Trophoblast cell (in vitro differentiated cells and primary cell): ENCODE measurements at regions not wholly inside any gene's neighbourhood (a gene's known extent, or its start where the extent isn't known, plus 50 kb on each side); places are given as distances from the start of the nearest gene placed in this dataset.

Experiments used
- DNase-seq, 2 donors: peaks; one replicate each; pipeline ENCODE4 v3.0.0-alpha.2; 2016
- H2AFZ ChIP-seq: 2 replicates; pipeline ENCODE4 v1.6.1; 2013; ENCODE audit warnings: low read length, moderate library complexity, mild to moderate bottlenecking; ENCODE audit not compliant: insufficient read depth, poor library complexity
- H2AK5ac ChIP-seq: 2 replicates; pipeline ENCODE4 v1.6.1; 2013; ENCODE audit warnings: mild to moderate bottlenecking, low read length
- H2BK120ac ChIP-seq: 2 replicates; pipeline ENCODE4 v1.6.1; 2013; ENCODE audit warnings: low read length, mild to moderate bottlenecking, moderate library complexity; ENCODE audit not compliant: insufficient read depth, poor library complexity
- H2BK12ac ChIP-seq: 2 replicates; pipeline ENCODE4 v1.6.1; 2013; ENCODE audit warnings: mild to moderate bottlenecking, low read length, moderate library complexity
- H2BK5ac ChIP-seq: 2 replicates; pipeline ENCODE4 v1.6.1; 2013; ENCODE audit warnings: low read length, low read depth, moderate library complexity, mild to moderate bottlenecking; ENCODE audit not compliant: poor library complexity
- H3K14ac ChIP-seq: 2 replicates; pipeline ENCODE4 v1.6.1; 2013; ENCODE audit warnings: mild to moderate bottlenecking, low read length
- H3K18ac ChIP-seq: 2 replicates; pipeline ENCODE4 v1.6.1; 2013; ENCODE audit warnings: mild to moderate bottlenecking, low read length
- H3K23ac ChIP-seq: 2 replicates; pipeline ENCODE4 v1.6.1; 2013; ENCODE audit warnings: low read length
- H3K27ac ChIP-seq: 2 replicates; pipeline ENCODE4 v1.5.1; 2013; ENCODE audit warnings: low read depth, mild to moderate bottlenecking, inconsistent platforms, low read length, moderate library complexity
- H3K27me3 ChIP-seq: 2 replicates; pipeline ENCODE4 v1.6.1; 2013; ENCODE audit warnings: inconsistent platforms, mild to moderate bottlenecking, low read length, moderate library complexity; ENCODE audit not compliant: insufficient read depth
- H3K36me3 ChIP-seq, 2 experiments: 1 replicate in 1 of 2; 2 replicates in 1 of 2; pipeline ENCODE4 v1.6.1; 2013; ENCODE audit warnings: low read length in 2 of 2, mild to moderate bottlenecking in 2 of 2, moderate library complexity in 1 of 2; ENCODE audit not compliant: insufficient read depth in 2 of 2, control insufficient read depth in 1 of 2
- H3K4ac ChIP-seq: 2 replicates; pipeline ENCODE4 v1.6.1; 2013; ENCODE audit warnings: low read depth, mild to moderate bottlenecking, low read length, moderate library complexity
- H3K4me1 ChIP-seq, 2 experiments: 1 replicate in 1 of 2; 2 replicates in 1 of 2; pipeline ENCODE4 v1.6.1; 2013; ENCODE audit warnings: low read length in 2 of 2, mild to moderate bottlenecking in 2 of 2, moderate library complexity in 1 of 2; ENCODE audit not compliant: insufficient read depth in 2 of 2, control insufficient read depth in 1 of 2
- H3K4me2 ChIP-seq: 2 replicates; pipeline ENCODE4 v1.6.1; 2013; ENCODE audit warnings: inconsistent platforms, mild to moderate bottlenecking, low read length, moderate library complexity
- H3K4me3 ChIP-seq: 2 replicates; pipeline ENCODE4 v1.5.1; 2013; ENCODE audit warnings: mild to moderate bottlenecking, low read depth, low read length, inconsistent platforms
- H3K79me1 ChIP-seq: one replicate; pipeline ENCODE4 v1.6.1; 2013; ENCODE audit warnings: low read length
- H3K79me2 ChIP-seq: 2 replicates; pipeline ENCODE4 v1.6.1; 2013; ENCODE audit warnings: low read length, mild to moderate bottlenecking; ENCODE audit not compliant: control insufficient read depth, insufficient read depth, poor library complexity
- H3K9ac ChIP-seq: 2 replicates; pipeline ENCODE4 v1.6.1; 2013; ENCODE audit warnings: mild to moderate bottlenecking, low read length
- H3K9me3 ChIP-seq: 2 replicates; pipeline ENCODE4 v1.6.1; 2013; ENCODE audit warnings: low read depth, mild to moderate bottlenecking, control low read depth, inconsistent platforms, low read length; ENCODE audit not compliant: insufficient read depth
- H4K12ac ChIP-seq: 2 replicates; pipeline ENCODE4 v1.6.1; 2013; ENCODE audit warnings: low read depth, mild to moderate bottlenecking, low read length, moderate library complexity
- H4K8ac ChIP-seq: 2 replicates; pipeline ENCODE4 v1.6.1; 2013; ENCODE audit warnings: low read depth, mild to moderate bottlenecking, low read length, moderate library complexity
- H4K91ac ChIP-seq: one replicate; pipeline ENCODE4 v1.6.1; 2013; ENCODE audit warnings: low read depth, mild to moderate bottlenecking, low read length, moderate library complexity
- WGBS: extraction: QIAGEN DNeasy Blood & Tissue Kit; methylation state at CpG from one replicate; pipeline ENCODE4 v1.1.7; 2013; ENCODE audit warnings: missing lambda C conversion rate; ENCODE audit not compliant: insufficient read length, insufficient coverage; ENCODE audit errors: extremely low coverage; 5-methylcytosine and 5-hydroxymethylcytosine counted together

DNA sequence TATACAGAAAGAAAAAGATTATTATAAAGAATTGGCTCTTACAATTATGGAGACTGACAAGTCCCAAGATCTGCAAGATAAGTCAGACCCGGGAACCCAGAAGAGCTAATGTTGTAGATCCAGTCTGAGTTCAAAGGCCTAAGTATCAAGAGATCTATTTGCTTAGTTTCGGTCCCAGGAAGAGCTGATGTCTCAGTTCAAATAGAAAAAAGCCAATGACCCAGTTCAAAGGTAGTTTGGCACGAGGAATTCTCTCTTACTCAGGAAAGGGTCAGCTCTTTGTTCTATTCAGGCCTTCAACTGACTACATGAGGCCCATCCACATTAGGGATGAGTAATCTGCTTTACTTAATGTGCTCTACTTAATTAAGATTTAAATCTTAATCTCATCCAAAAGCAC lies 128.3 kb upstream of the PLCXD3 start:
- no CpG with 5 or more reads among the region's 3 CpGs for WGBS
- H2AK5ac ChIP-seq: peak overlapping the region; percentile 14
- H3K9me3 ChIP-seq: no peaks in the 10 kb centered on the region

GRCh38 chr5:41637869-41638268 lies 127.5 kb upstream of the PLCXD3 start:
- H3K9me3 ChIP-seq: no peaks in the 10 kb centered on the region
- no peak overlapping the region for H4K8ac ChIP-seq
- H2AK5ac ChIP-seq: no peak overlapping the region
- no peaks in the 10 kb centered on the region for H3K36me3 ChIP-seq
- peak in 1 of 2 donors; percentile 43 for DNase-seq
- H3K4me2 ChIP-seq: no peak overlapping the region
- no peak overlapping the region for H3K14ac ChIP-seq
- H3K79me1 ChIP-seq: peaks cover 11% of the 10 kb centered on the region
- H2AFZ ChIP-seq: no peak overlapping the region
- H3K27me3 ChIP-seq: no peaks in the 10 kb centered on the region
- no peak overlapping the region for H3K23ac ChIP-seq
- H2BK5ac ChIP-seq: peak overlapping the region; percentile 1
- H4K12ac ChIP-seq: no peak overlapping the region
- no peaks in the 10 kb centered on the region for H3K79me2 ChIP-seq
- no CpG with 5 or more reads among the region's 4 CpGs for WGBS
- no peak overlapping the region for H3K27ac ChIP-seq
- no peak overlapping the region for H3K4ac ChIP-seq
- no peak overlapping the region for H3K4me3 ChIP-seq
- H3K4me1 ChIP-seq: peaks cover 0 to 4% of the 10 kb centered on the region in 2 experiments
- no peak overlapping the region for H3K18ac ChIP-seq
- peak overlapping the region; percentile 33 for H2BK12ac ChIP-seq
- H3K9ac ChIP-seq: no peak overlapping the region
- H2BK120ac ChIP-seq: peak overlapping the region; percentile 54
- peak overlapping the region; percentile 29 for H4K91ac ChIP-seq

More for the DNA sequence above, 128.3 kb upstream of the PLCXD3 start:
- Histone ChIP-seq H3K27ac (no peak overlapping the region), H4K8ac (no peak overlapping the region), H3K79me1 (peaks cover 11% of the 10 kb centered on the region), H3K79me2 (no peaks in the 10 kb centered on the region), H3K14ac (no peak overlapping the region), H4K12ac (no peak overlapping the region), H3K18ac (no peak overlapping the region), H3K27me3 (no peaks in the 10 kb centered on the region), H2AFZ (no peak overlapping the region), H2BK5ac (no peak overlapping the region), H3K23ac (no peak overlapping the region), H3K9ac (no peak overlapping the region), H4K91ac (peak overlapping the region; percentile 11), H2BK12ac (peak overlapping the region; percentile 31), H3K36me3 (no peaks in the 10 kb centered on the region), H3K4me3 (no peak overlapping the region), H2BK120ac (peak overlapping the region; percentile 33), H3K4me2 (no peak overlapping the region), H3K4me1 (peaks cover 0 to 4% of the 10 kb centered on the region in 2 experiments), H3K4ac (no peak overlapping the region)
- DNase-seq: no peak

GRCh38 chr5:41637424-41637823 lies 127.0 kb upstream of the PLCXD3 start:
- Histone ChIP-seq H3K18ac (no peak overlapping the region), H2AK5ac (no peak overlapping the region), H2BK12ac (peak overlapping the region; percentile 27), H2AFZ (peak overlapping the region; percentile 35), H3K9ac (no peak overlapping the region), H3K36me3 (no peaks in the 10 kb centered on the region), H3K14ac (no peak overlapping the region), H3K27ac (peak overlapping the region; percentile 50), H3K79me2 (no peaks in the 10 kb centered on the region), H4K12ac (no peak overlapping the region), H2BK5ac (peak overlapping the region; percentile 16), H3K4me3 (no peak overlapping the region), H3K9me3 (no peaks in the 10 kb centered on the region), H4K8ac (no peak overlapping the region), H4K91ac (peak overlapping the region; percentile 48), H3K23ac (no peak overlapping the region), H3K79me1 (peaks cover 11% of the 10 kb centered on the region), H3K27me3 (no peaks in the 10 kb centered on the region), H3K4me2 (no peak overlapping the region), H2BK120ac (peak overlapping the region; percentile 60), H3K4me1 (peaks cover 0 to 4% of the 10 kb centered on the region in 2 experiments), H3K4ac (no peak overlapping the region)
- no CpG with 5 or more reads among the region's 8 CpGs for WGBS
- DNase-seq: peak; percentile 24 to 35

DNA sequence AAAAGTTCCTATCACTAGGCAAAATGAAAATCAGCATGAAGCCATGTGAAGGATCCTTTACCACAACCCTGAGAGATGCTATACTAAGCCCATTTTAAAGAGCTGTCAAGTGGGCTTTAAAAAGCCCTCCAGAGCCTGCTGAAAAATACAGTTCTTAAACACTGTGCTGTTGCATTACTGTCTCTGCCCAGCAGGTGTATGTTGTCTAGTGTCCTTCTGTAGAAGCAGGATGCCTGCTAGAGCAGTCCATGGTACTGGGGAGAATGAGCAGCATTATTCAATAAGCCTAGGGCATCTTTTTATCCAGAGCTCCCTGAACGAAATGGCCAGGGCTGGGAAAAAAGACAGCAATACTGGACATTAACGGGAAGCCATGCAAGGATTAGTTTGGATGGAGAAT lies 126.2 kb upstream of the PLCXD3 start:
- Histone ChIP-seq H4K12ac (no peak overlapping the region), H3K79me2 (no peaks in the 10 kb centered on the region), H3K9ac (no peak overlapping the region), H3K14ac (no peak overlapping the region), H2BK120ac (no peak overlapping the region), H2BK5ac (no peak overlapping the region), H3K4me3 (no peak overlapping the region), H3K4me2 (no peak overlapping the region), H3K36me3 (no peaks in the 10 kb centered on the region), H3K27ac (no peak overlapping the region), H3K27me3 (no peaks in the 10 kb centered on the region), H2AFZ (no peak overlapping the region), H3K79me1 (peaks cover 11% of the 10 kb centered on the region), H4K91ac (no peak overlapping the region), H3K4ac (no peak overlapping the region), H2BK12ac (no peak overlapping the region), H3K23ac (no peak overlapping the region), H4K8ac (no peak overlapping the region), H3K4me1 (peaks cover 0 to 4% of the 10 kb centered on the region in 2 experiments), H3K9me3 (no peaks in the 10 kb centered on the region), H3K18ac (no peak overlapping the region), H2AK5ac (no peak overlapping the region)
- WGBS: no CpG with 5 or more reads among the region's 2 CpGs
- DNase-seq: peak in 1 of 2 donors; percentile 55
